GM19043 (cell line): ENCODE measurements at regions not wholly inside any gene's neighbourhood (a gene's known extent, or its start where the extent isn't known, plus 50 kb on each side); places are given as distances from the start of the nearest gene placed in this dataset.

Experiments used
- ATAC-seq: cut with Tn5 transposase; IDR thresholded peaks from one replicate; pipeline ENCODE4 v1.9.1; 2021; ENCODE audit warnings: low read depth; ENCODE audit not compliant: unreplicated experiment

DNA sequence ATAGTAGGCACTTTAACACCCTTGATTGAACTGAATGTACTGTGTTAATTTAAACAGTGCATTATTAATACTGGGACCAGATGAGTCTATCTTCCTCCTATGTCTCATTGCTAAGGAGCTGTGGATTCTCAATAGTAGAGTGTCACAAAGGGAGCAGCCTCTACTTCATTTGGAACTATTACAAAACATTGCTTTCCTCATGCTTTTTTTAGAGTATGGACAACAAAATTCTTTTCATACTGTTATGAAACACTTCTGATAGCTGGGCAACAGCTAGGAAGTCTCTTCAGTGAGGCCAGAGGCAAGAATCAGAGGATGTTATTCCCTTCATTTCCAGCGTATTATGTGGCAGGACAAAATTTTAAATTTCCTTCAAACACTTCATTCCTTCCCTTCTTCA lies 160.8 kb downstream of the FBXO8 start:
- ATAC-seq, result no peak

DNA sequence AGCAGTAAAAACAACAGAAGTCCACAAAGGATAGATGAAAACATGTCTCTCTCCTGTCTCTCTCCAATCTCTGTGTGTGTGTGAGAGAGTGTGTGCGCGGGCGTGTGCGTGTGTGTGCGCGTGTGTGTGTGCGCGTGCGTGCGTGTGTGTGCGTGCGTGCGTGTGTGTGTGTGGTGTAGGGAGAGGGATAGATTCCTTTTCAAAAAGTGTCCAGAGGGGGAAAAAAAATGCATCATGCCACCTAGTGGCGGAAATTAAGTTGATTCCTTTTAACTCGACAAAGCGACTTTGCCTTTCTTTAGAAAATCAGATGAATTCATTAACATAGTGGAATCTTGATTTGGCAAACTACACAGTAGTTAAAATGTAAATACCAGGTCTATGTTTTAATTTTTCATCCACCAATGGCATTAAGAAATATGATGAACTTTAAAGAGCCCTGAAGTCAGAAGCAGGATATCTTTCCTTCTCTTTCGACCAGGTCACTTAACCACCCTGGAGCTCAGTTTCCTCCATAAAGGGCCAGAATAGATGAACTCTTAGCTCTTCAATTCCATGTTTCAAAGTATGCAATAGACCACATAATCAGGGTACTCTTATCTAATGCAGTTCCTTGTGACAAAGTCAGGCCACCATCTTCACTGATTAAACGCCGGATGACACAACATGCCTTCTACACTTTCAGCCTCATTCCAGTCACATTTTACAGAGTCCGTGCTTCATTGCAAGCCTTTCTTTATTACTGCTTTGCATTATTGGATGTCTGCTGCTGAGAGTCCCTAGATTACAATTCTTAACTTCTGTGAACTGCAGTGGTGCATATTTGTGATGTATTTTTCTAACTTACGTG lies 162.8 kb downstream of the FBXO8 start:
- no peak for ATAC-seq

- no peak for ATAC-seq
Measured at GRCh38 chr4:174119830-174120229, 163.6 kb downstream of the FBXO8 start.

- ATAC-seq, result no peak
Measured at GRCh38 chr4:174119051-174119450, 164.4 kb downstream of the FBXO8 start.

- no peak for ATAC-seq
Measured at GRCh38 chr4:174118171-174118570, 165.3 kb downstream of the FBXO8 start.

GRCh38 chr4:174117445-174117844 lies 166.0 kb downstream of the FBXO8 start:
- no peak for ATAC-seq

DNA sequence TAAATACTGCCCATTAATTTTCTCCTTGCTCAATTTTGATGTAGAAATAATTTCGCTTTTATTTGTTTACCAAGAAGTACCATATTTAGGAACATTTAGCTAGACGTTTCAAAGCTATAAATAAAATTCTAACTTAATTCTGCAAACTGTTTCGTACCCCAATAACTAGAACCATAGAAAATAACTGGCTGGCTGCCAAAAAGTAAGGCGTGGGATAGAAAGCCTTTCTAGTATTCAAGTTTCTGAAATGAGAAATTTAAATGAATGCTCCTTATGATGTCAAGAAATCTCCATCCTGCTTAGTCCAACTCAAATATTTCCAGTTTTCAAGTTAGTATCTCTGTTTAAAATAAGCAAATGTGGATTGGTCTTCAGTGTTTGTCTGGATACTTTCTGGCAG lies 167.4 kb downstream of the FBXO8 start:
- no peak for ATAC-seq

- no peak for ATAC-seq
Measured at GRCh38 chr4:174111422-174111821, 172.0 kb downstream of the FBXO8 start.

DNA sequence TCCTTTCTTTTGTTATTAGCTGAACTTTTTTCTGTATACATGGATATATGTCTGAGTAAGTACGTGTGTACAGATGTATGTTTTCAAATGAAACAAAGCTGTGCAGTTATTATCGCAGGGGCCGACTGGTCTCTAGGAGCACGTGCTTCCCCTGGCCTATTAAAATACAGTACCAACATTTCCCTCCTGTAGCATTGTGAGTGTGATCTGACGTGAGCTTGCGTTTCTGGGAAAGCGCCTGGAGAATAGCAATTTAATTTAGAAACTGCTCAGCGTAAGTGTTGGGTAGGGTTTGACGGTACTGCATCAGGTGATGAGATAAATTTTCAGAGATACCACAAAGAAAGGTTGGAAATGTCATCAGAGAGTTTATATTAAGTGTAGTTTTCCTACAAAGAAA lies 173.3 kb downstream of the FBXO8 start:
- no peak for ATAC-seq

DNA sequence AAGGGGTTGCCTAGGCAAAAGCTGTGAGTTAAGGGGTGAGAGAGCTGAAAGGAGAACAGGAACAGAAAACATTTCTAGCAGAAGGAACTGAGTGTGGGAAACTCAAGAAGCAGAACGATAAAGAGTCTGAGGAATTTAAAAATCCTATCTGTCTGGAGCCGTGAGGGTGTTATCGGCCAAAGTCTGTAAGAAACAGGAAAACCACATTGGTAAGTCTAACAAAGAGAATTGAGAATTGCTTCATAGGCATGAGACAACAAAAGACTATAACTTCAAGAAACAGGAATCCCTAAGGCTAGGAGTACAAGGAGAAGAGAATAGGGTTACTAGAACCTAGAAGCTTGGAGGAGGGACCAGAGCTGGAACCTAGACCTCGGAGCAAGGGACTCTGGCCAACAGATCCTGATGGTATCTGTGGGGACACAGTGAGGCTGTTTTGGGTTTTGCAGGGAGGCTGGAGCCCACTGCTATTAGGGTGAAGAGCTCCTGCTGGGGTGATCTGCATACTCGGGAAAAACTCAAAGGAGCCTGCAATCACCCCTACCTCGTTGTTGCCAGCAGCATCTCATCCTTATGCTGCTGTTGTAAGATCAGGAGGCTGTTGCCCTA lies 175.6 kb downstream of the FBXO8 start:
- no peak for ATAC-seq

- no peak for ATAC-seq
Measured at GRCh38 chr4:174105202-174105601, 178.3 kb downstream of the FBXO8 start.

GRCh38 chr4:174100910-174101309 lies 182.6 kb downstream of the FBXO8 start:
- no peak for ATAC-seq

DNA sequence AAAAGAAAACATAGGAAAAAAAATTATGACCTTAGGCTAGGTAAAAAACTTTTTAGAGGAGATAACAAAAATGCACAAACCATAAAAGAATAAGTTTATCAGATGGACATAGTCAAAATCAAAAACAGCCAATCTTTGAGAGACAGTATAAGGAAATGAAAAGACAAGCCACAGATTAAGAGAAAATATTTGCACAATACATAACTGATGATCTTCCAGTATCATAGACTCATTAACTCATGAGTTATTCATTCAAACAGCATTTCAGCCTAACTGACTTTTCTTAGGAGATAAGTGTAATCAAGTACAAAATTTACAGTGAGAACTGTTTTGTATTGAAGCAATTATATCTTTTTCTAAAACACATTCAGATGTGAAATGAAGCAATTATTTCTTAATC lies 183.8 kb downstream of the FBXO8 start:
- ATAC-seq, result no peak

- no peak for ATAC-seq
Measured at GRCh38 chr4:174096999-174097398, 186.5 kb downstream of the FBXO8 start.

- ATAC-seq, result no peak
Measured at GRCh38 chr4:174096456-174096855, 187.0 kb downstream of the FBXO8 start.

DNA sequence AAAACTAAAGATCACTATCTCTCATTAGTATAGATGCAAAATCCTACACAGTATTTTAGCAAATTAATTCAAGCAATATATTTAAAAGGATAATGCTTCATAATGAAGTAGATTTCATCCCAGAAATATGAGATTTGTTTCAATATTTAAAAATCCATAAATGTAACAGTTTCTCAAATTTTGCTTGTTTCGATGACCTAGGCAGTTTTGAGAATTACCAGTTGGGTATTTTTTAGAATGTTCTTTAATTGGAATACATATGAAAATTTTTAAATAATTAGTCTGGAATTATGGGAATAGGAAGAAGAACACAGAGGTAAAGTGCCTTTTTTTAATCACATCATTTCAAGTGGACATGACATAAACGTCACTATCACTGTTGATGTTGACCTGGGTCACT lies 192.3 kb downstream of the FBXO8 start:
- ATAC-seq, result no peak

- no peak for ATAC-seq
Measured at GRCh38 chr4:174089711-174090110, 193.8 kb downstream of the FBXO8 start.

DNA sequence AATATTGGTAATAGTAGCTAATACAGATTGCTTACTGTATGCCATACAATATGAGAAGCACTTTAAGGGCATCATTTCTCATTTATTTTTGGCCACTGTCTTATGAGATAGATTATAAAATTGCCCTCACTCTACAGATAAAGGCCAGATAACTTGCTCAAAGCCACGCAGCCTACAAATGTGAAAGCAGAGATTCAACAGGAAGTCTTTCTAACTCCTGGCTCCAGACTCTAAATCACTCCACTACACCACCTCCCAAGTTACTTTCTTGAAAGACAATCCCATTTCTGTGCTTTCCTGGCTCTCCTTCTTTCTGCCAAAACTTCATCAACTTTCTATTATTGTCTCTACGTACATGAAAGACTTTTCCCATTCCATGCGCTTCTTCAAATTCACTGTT lies 194.7 kb downstream of the FBXO8 start:
- no peak for ATAC-seq

DNA sequence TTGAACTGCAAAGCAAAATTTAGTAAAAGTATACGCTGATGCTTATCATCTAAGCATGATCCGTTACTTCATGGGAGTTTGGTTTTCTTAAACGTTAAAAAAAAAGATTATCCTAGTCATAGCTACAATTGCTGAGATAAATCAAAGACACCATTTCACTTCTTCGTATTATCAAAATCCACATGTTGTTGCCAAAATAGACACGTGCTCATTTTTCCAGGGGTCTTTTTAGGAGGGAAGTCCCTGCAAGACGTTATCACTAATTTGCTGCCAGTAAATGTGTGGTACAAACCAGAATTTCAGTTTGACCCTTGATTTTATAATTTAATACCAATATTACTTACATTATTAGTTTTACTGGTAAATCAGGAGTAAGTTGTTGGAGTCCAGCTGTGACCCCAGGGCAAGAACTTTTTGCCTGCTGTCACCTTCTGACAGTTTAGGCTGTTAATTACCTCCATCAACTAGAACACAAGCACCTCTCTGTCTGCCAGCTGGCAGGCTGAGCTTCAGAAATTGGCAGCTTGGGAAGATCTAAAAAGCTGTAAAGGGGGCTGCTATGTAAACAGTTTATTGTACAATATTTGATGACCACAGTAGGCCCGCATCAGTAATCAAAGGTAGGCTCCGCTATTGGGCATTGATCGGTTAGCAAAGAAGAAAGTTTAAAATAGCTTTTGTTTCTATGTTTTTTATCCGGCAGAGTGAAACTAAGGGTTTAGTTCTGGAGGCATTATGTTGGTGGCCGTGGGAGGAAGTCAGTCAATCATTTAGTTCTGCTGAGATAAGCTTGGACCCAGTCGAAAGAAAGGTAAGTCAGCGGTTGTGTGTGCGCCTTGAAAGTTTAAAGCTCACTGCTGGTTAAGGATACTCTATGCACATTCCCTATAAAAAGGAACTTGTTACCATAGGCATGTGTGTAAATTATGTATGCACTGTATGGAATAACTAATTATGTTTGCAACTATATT lies 196.4 kb downstream of the FBXO8 start:
- ATAC-seq, result no peak

DNA sequence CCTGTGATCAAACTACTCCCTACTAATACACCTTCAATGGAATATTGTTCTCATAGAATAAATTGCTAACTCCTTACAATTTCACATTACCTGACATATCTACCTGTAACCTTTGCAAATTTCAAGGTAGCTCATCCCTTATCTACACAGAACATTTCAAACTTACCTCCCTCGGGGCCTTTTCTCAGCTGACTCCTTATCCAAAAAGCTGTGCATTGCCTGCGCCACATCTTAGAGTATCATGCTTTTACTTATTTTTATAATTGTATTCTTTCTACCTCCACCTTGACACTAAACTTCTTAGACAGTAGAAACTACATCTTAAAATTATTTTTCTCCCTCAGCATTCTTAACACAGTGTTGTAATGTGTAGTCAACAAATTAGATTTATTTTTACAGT lies 198.5 kb downstream of the FBXO8 start:
- no peak for ATAC-seq

DNA sequence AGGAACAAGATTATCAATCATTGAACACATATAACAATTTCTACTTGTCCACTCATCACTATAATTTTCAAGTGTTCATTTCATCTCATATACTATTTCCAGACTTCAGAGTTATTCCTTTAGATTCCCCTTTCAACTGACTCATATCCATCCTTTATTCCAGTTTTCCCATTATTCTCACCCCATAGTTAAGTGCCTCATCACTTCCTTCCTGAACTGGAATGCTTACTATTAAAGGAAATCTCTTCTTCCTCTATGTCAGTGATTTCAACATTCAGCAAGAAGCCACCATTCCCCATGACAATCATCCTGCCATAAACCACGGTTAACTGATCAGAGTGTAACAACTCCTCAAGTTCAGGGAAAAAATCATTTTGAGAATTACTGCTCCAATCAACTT lies 198.9 kb downstream of the FBXO8 start:
- ATAC-seq, result no peak
